GM12874 (cell line): ENCODE measurements at regions not wholly inside any gene's neighbourhood (a gene's known extent, or its start where the extent isn't known, plus 50 kb on each side); places are given as distances from the start of the nearest gene placed in this dataset.

Experiments used
- CTCF ChIP-seq: IDR thresholded peaks from 2 replicates; pipeline ENCODE4 v1.5.1; 2011; ENCODE audit warnings: low read depth, mild to moderate bottlenecking, control low read depth, low read length, moderate library complexity; ENCODE audit not compliant: insufficient read depth

GRCh38 chr14:50055461-50056228 is 60.7 kb downstream of the VCPKMT start:
- peak; percentile 13; the same call in 1 of the 2 replicates for TF ChIP-seq CTCF

- TF ChIP-seq CTCF, result no peak
These were observed 59.9 kb downstream of the VCPKMT start for GRCh38 chr14:50056435-50056834.

- TF ChIP-seq CTCF, result no peak
These were observed 59.0 kb downstream of the VCPKMT start for GRCh38 chr14:50057331-50057730.

- no peak for TF ChIP-seq CTCF
These were observed 58.3 kb downstream of the VCPKMT start for GRCh38 chr14:50058113-50058512.
